Epithelial cell of esophagus (primary cell): ENCODE measurements at regions not wholly inside any gene's neighbourhood (a gene's known extent, or its start where the extent isn't known, plus 50 kb on each side); places are given as distances from the start of the nearest gene placed in this dataset.

ENCODE experiments used
- DNase-seq: peaks from one replicate; pipeline ENCODE4 v3.0.0; 2010; ENCODE audit warnings: low read depth
- H3K4me3 ChIP-seq: 2 replicates; pipeline ENCODE4 v1.5.1; 2011; ENCODE audit warnings: mild to moderate bottlenecking, low read length, control low read depth
- TF ChIP-seq, protein P1 (sequence below): IDR thresholded peaks from 2 replicates; pipeline ENCODE4 v1.5.1; 2011; ENCODE audit warnings: low read depth, mild to moderate bottlenecking, low read length, control low read depth, inconsistent platforms; ENCODE audit not compliant: insufficient read depth; ENCODE audit errors: missing control alignments

DNA sequence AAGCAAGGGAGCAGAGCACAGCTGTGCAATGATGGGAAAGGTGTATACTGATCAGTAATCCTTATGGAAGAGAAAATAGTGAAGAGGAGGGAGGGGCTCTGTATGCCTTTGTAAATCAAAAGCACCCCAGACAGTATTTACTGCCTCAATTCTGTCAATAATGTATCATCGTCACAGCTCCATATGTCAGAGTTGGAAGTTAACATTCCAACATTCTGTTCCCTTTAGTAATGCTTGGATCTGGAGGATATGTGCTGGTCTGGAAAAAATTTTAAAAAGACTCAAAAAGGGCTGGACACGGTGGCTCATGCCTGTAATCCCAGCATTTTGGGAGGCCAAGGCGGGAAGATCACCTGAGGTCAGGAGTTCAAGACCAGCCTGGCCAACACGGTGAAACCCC, 310.4 kb downstream of the ACTL7B start:
- TF ChIP-seq, protein P1, sequence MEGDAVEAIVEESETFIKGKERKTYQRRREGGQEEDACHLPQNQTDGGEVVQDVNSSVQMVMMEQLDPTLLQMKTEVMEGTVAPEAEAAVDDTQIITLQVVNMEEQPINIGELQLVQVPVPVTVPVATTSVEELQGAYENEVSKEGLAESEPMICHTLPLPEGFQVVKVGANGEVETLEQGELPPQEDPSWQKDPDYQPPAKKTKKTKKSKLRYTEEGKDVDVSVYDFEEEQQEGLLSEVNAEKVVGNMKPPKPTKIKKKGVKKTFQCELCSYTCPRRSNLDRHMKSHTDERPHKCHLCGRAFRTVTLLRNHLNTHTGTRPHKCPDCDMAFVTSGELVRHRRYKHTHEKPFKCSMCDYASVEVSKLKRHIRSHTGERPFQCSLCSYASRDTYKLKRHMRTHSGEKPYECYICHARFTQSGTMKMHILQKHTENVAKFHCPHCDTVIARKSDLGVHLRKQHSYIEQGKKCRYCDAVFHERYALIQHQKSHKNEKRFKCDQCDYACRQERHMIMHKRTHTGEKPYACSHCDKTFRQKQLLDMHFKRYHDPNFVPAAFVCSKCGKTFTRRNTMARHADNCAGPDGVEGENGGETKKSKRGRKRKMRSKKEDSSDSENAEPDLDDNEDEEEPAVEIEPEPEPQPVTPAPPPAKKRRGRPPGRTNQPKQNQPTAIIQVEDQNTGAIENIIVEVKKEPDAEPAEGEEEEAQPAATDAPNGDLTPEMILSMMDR: no peak
- no peak for DNase-seq
- H3K4me3 ChIP-seq: no peak overlapping the region

GRCh38 chr9:108544866-108545265, 310.9 kb downstream of the ACTL7B start:
- TF ChIP-seq, protein P1: no peak
- no peak for DNase-seq
- no peak overlapping the region for H3K4me3 ChIP-seq

DNA sequence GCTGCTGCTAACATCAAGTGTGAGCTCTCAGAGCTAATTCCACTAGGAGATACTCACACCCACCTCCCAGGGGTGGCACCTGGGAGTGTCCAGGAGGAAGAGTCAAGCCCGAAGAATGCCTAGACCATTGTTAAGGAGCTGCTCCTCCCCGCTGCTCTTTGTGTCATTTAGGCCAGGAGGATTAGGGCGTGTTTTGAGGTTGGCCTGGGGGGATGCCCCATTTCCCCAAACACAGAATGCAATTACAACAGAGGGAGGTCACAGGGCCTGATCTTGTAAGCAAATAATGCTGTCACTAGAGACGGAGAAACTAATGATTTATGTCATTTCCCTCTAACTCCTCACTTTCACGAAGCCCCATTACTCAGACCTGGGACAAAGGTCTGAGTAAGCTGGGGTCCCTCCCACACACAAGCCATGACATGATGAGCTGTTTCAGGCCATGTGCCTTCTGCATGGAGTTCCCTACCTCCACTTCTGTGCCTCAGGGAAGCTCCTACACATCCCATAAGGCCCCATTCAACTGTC, 312.5 kb downstream of the ACTL7B start:
- TF ChIP-seq, protein P1: peak; percentile 24
- H3K4me3 ChIP-seq: no peak overlapping the region
- DNase-seq: peak; percentile 99

DNA sequence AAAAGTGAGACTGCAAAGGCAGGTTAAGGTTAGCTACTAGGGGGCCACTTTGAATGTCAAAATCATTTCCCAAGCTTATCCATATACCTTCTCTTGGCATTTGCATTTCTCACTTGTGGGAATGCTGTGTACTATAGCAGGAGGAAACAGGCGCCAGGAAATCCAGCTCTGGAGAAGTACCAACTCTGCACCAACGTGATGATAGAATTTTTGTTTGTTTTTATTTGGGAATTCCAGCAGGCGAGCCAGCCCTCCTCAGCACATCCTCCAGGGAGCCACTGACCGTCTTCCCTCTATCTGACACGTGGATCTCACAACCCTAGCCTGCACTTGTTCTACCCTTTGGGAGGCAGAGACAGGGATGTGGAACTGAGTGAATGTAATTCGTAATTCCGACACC, 318.0 kb downstream of the ACTL7B start:
- TF ChIP-seq, protein P1: no peak
- no peak overlapping the region for H3K4me3 ChIP-seq
- DNase-seq: no peak

GRCh38 chr9:108536836-108537601, 318.8 kb downstream of the ACTL7B start:
- TF ChIP-seq, protein P1: no peak
- DNase-seq: peak; percentile 45
- H3K4me3 ChIP-seq: no peak overlapping the region

DNA sequence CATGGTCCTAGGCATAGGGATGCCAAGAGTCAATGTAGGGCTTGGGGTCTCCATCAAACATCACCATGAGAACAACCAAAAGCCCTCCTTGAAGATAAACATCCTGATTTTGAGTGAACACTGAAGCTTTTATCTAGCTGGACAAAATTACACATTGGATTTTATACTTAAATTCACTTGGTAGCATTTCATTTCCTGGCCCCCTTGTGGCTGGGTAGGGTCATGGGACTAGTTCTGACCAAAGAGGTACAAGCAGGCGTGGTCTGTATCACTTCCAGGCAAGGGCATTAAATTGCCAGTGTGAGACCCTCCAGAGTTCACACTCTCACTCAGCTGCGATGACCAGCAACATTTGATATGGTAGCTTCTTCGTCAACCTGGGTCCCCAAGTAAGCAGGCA, 320.3 kb downstream of the ACTL7B start:
- TF ChIP-seq, protein P1: peak; percentile 12
- no peak overlapping the region for H3K4me3 ChIP-seq
- DNase-seq: peak; percentile 8

DNA sequence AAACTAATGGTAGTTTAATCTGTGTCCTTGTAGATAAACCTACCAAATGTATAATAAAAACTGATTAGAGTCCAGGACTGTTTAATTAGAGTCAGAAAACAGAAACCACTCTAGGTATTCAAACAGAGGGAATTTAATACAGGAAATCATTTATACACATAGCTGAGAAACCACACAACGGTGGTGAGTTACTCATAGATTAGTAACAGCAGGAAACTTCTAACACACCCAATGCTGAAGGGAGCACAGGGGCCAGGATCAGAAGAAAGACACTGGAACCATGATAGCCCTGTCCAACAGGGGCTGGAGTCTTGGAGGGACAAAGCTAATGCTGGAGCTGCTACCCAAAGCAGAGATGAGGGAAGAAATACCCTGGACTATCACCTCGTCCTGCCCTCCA, 321.0 kb downstream of the ACTL7B start:
- DNase-seq: peak; percentile 90
- TF ChIP-seq, protein P1: no peak

More for the DNA sequence above, 321.0 kb downstream of the ACTL7B start:
- H3K4me3 ChIP-seq: no peak overlapping the region
